CD14-positive monocyte (primary cell): ENCODE measurements at regions not wholly inside any gene's neighbourhood (a gene's known extent, or its start where the extent isn't known, plus 50 kb on each side); places are given as distances from the start of the nearest gene placed in this dataset.

ENCODE experiments used
- DNase-seq, 3 donors: peaks; one replicate each; pipeline ENCODE4 v3.0.0-alpha.2; 2011 to 2022
- H2AFZ ChIP-seq: 2 replicates; pipeline ENCODE4 v1.6.0; 2012; ENCODE audit warnings: mild to moderate bottlenecking, low read depth, low read length, inconsistent platforms; ENCODE audit not compliant: insufficient read depth, poor library complexity, severe bottlenecking
- H3K27ac ChIP-seq, 2 donors: 1 replicate in 1 of 2; 2 replicates in 1 of 2; pipeline ENCODE4 v1.5.1; 2012 to 2013; ENCODE audit warnings: low read length in 2 of 2, control low read depth in 1 of 2, inconsistent platforms in 1 of 2, low read depth in 1 of 2, mild to moderate bottlenecking in 1 of 2
- H3K27me3 ChIP-seq, 2 donors: one replicate each; pipeline versions ENCODE4 v1.6.0 to v1.6.1; 2011 to 2013; ENCODE audit warnings: low read length in 2 of 2; ENCODE audit not compliant: control insufficient read depth in 2 of 2, insufficient read depth in 2 of 2
- H3K36me3 ChIP-seq, 2 donors: replicated peaks in 1 of 2; 1 replicate in 1 of 2; 2 replicates in 1 of 2; pipeline versions ENCODE4 v1.5.1 to v1.6.1; 2012 to 2013; ENCODE audit warnings: low read length in 2 of 2, control low read depth in 1 of 2, inconsistent platforms in 1 of 2, mild to moderate bottlenecking in 1 of 2; ENCODE audit not compliant: insufficient read depth in 2 of 2, control insufficient read depth in 1 of 2
- H3K4me1 ChIP-seq, 2 donors: 1 replicate in 1 of 2; 2 replicates in 1 of 2; pipeline versions ENCODE4 v1.5.1 to v1.6.1; 2012 to 2013; ENCODE audit warnings: low read length in 2 of 2, control low read depth in 1 of 2, inconsistent platforms in 1 of 2, mild to moderate bottlenecking in 1 of 2, moderate library complexity in 1 of 2; ENCODE audit not compliant: insufficient read depth in 2 of 2, control insufficient read depth in 1 of 2
- H3K4me2 ChIP-seq: replicated peaks from 2 replicates; pipeline ENCODE3; 2012; ENCODE audit warnings: low read length, moderate library complexity, mild to moderate bottlenecking; ENCODE audit not compliant: poor library complexity, severe bottlenecking; ENCODE audit errors: extremely low read depth
- H3K4me3 ChIP-seq, 3 experiments: fragments of 200-600 bp in 1 of 3; sonication (generic) in 1 of 3; replicated peaks in 1 of 3; 1 replicate in 2 of 3; 2 replicates in 1 of 3; pipeline ENCODE4 v1.5.1; 2011 to 2013; ENCODE audit warnings: low read length in 3 of 3, mild to moderate bottlenecking in 3 of 3, control low read depth in 2 of 3, low read depth in 2 of 3, inconsistent platforms in 1 of 3, moderate library complexity in 1 of 3
- H3K79me2 ChIP-seq: 2 replicates; pipeline ENCODE4 v1.6.0; 2012; ENCODE audit warnings: mild to moderate bottlenecking, control low read depth, inconsistent platforms, low read length, moderate library complexity; ENCODE audit not compliant: insufficient read depth
- H3K9ac ChIP-seq: 2 replicates; pipeline ENCODE4 v1.6.0; 2017; ENCODE audit warnings: low read length, mild to moderate bottlenecking; ENCODE audit not compliant: insufficient read depth, poor library complexity, severe bottlenecking
- H3K9me3 ChIP-seq, 2 donors: replicated peaks in 1 of 2; 1 replicate in 1 of 2; 2 replicates in 1 of 2; pipeline versions ENCODE4 v1.5.1 to v1.6.1; 2012 to 2013; ENCODE audit warnings: low read length in 2 of 2, control low read depth in 1 of 2; ENCODE audit not compliant: control insufficient read depth in 1 of 2, insufficient read depth in 1 of 2
- H4K20me1 ChIP-seq: 2 replicates; pipeline ENCODE4 v1.6.0; 2012; ENCODE audit warnings: mild to moderate bottlenecking, low read length, control low read depth, moderate library complexity; ENCODE audit not compliant: insufficient read depth
- H3K27ac Mint-ChIP-seq, 7 donors: one replicate each; pipeline ENCODE4 v1.8.0; 2020; ENCODE audit warnings: mild to moderate bottlenecking in 7 of 7, mixed read lengths in 7 of 7, moderate library complexity in 6 of 7, inconsistent platforms in 2 of 7
- H3K27me3 Mint-ChIP-seq, 3 donors: one replicate each; pipeline ENCODE4 v1.8.0; 2021 to 2022; ENCODE audit warnings: low read depth in 3 of 3, mild to moderate bottlenecking in 3 of 3, mixed read lengths in 3 of 3, moderate library complexity in 3 of 3, inconsistent platforms in 1 of 3
- H3K36me3 Mint-ChIP-seq, 2 donors: one replicate each; pipeline ENCODE4 v1.8.0; 2020; ENCODE audit warnings: mixed read lengths in 2 of 2, inconsistent platforms in 1 of 2, mild to moderate bottlenecking in 1 of 2
- H3K4me1 Mint-ChIP-seq: one replicate; pipeline ENCODE4 v1.8.0; 2020; ENCODE audit warnings: mild to moderate bottlenecking, mixed read lengths
- H3K4me3 Mint-ChIP-seq, 2 donors: one replicate each; pipeline ENCODE4 v1.8.0; 2020; ENCODE audit warnings: mild to moderate bottlenecking in 2 of 2, mixed read lengths in 2 of 2, moderate library complexity in 1 of 2
- H3K9me3 Mint-ChIP-seq, 7 donors: one replicate each; pipeline ENCODE4 v1.8.0; 2020 to 2022; ENCODE audit warnings: mixed read lengths in 7 of 7, mild to moderate bottlenecking in 6 of 7, moderate library complexity in 6 of 7, inconsistent platforms in 2 of 7
- CTCF ChIP-seq: fragments of 200-600 bp; IDR thresholded peaks from one replicate; pipeline ENCODE4 v1.8.0; 2022; ENCODE audit warnings: antibody characterized with exemption, mild to moderate bottlenecking
- WGBS: methylation state at CpG from one replicate; pipeline ENCODE4 v1.1.5; 2013; ENCODE audit warnings: missing lambda C conversion rate; ENCODE audit not compliant: insufficient coverage; 5-methylcytosine and 5-hydroxymethylcytosine counted together
- intact Hi-C, 2 donors: fragments of 100-400 bp; cut with micrococcal nuclease; formaldehyde crosslinking; loops; one replicate each; pipeline versions ENCODE4 v1.15.0 to v1.15.1; 2023

DNA sequence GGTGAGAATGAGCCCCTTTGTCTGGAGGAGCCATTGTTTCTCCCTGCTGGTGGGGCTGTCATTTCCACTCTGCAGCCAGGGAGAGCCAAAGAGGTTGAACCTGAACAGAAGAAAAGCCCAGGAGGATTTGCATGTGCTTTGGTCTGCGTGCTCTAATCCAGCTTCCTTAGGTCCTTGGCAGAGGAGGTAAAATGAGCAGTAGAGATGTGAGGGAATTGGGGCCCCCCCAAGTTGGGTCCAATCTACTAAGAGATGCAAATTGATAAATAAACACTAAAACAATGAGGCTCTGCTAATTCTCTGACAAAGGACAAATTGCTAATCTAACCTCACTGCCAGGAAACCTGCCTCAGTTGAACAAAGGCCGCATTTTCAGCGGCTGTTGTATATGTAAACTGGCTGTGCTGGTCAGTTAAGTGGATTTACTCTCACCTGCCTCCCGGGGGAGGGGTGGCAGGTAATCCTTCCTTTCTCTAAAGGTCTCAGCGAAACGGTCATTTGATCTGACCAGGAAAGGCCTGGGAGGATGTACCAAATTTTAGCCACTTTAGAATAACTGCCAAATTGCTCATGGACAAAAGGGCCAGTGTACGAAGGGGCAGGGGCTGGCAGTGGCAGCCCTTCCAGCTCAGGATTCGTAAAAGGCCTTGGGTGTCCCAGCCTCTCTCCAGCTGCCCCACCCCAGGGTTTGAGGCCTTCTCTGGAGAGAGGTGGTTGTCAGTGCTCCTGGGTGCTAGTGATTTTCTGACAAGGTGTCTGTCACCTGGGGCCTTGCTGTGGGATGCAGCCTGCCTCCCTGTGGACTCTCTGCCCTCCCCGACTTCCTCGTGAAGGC is 193.6 kb downstream of the MIB1 start:
- H4K20me1 ChIP-seq = no peaks in the 10 kb centered on the region
- H3K4me2 ChIP-seq = no peak overlapping the region
- no peak overlapping the region for H3K9ac ChIP-seq
- H3K27me3 Mint-ChIP-seq = peaks cover 2 to 4% (median 3%) of the 10 kb centered on the region in 3 donors
- H2AFZ ChIP-seq = no peak overlapping the region
- H3K9me3 Mint-ChIP-seq = peaks cover 0 to 5% (median 0%) of the 10 kb centered on the region in 7 donors
- TF ChIP-seq CTCF = no peak
- H3K27me3 ChIP-seq = no peaks in the 10 kb centered on the region
- H3K27ac Mint-ChIP-seq = no peak overlapping the region
- H3K36me3 Mint-ChIP-seq = no peaks in the 10 kb centered on the region
- no peaks in the 10 kb centered on the region for H3K9me3 ChIP-seq
- H3K36me3 ChIP-seq = no peaks in the 10 kb centered on the region
- H3K4me3 Mint-ChIP-seq = no peak overlapping the region
- WGBS = 94% methylated on average over 6 of the region's 10 CpGs
- H3K4me1 Mint-ChIP-seq = no peaks in the 10 kb centered on the region
- DNase-seq = no peak
- H3K4me3 ChIP-seq = no peak overlapping the region
- H3K79me2 ChIP-seq = no peaks in the 10 kb centered on the region
- no peaks in the 10 kb centered on the region for H3K4me1 ChIP-seq
- H3K27ac ChIP-seq = no peak overlapping the region
- intact Hi-C loops = no loop called here

GRCh38 chr18:21934766-21935015 is 194.1 kb downstream of the MIB1 start:
- no peak overlapping the region for H3K9ac ChIP-seq
- H3K36me3 Mint-ChIP-seq = no peaks in the 10 kb centered on the region

More at GRCh38 chr18:21934766-21935015, 194.1 kb downstream of the MIB1 start:
- Histone ChIP-seq H2AFZ (no peak overlapping the region), H3K9me3 (no peaks in the 10 kb centered on the region), H3K36me3 (no peaks in the 10 kb centered on the region), H3K27me3 (no peaks in the 10 kb centered on the region), H3K4me2 (no peak overlapping the region), H3K4me1 (no peaks in the 10 kb centered on the region), H3K27ac (no peak overlapping the region), H3K79me2 (no peaks in the 10 kb centered on the region), H4K20me1 (no peaks in the 10 kb centered on the region), H3K4me3 (no peak overlapping the region)
- intact Hi-C loops = no loop called here
- H3K9me3 Mint-ChIP-seq = peaks cover 0 to 5% (median 0%) of the 10 kb centered on the region in 7 donors
- no peak for DNase-seq
- 94% methylated on average over 4 of the region's 4 CpGs for WGBS
- no peak overlapping the region for H3K4me3 Mint-ChIP-seq
- TF ChIP-seq CTCF = no peak
- peaks cover 2 to 4% (median 3%) of the 10 kb centered on the region in 3 donors for H3K27me3 Mint-ChIP-seq
- no peaks in the 10 kb centered on the region for H3K4me1 Mint-ChIP-seq
- no peak overlapping the region for H3K27ac Mint-ChIP-seq
